ENCODE measurements at regions not wholly inside any gene's neighbourhood (a gene's known extent, or its start where the extent isn't known, plus 50 kb on each side); places are given as distances from the start of the nearest gene placed in this dataset.

GRCh38 chr4:77501240-77501639 is 104.4 kb upstream of the CXCL13 start:
- Histone ChIP-seq H3K4me1 (ENCODE audit: control insufficient read depth, insufficient read depth, low read length) (no peaks in the 10 kb centered on the region), H3K9me3 (ENCODE audit: control insufficient read depth, insufficient read depth, low read depth, low read length) (no peaks in the 10 kb centered on the region), H3K27ac (ENCODE audit: extremely low read depth, low read depth, low read length) (no peak overlapping the region), H3K4me3 (ENCODE audit: low read depth, low read length) (no peak overlapping the region), H3K36me3 (ENCODE audit: control insufficient read depth in 2 of 2, insufficient read depth in 1 of 2, low read length in 2 of 2) (no peaks in the 10 kb centered on the region)
- CTCF ChIA-PET, result no interaction called here
- POLR2A ChIA-PET, result no interaction called here
- no peak for TF ChIP-seq OVOL3 (tag by site-specific recombination; IDR thresholded peaks at IDR 0.05)
- no peak for TF ChIP-seq ZNF830 (tag by site-specific recombination; IDR thresholded peaks at IDR 0.05; ENCODE audit: low read depth)
- no peak for TF ChIP-seq ZFHX2 (tag by site-specific recombination; conservative IDR thresholded peaks at IDR 0.05)
- TF ChIP-seq SCRT1 (tag by site-specific recombination; IDR thresholded peaks at IDR 0.05; ENCODE audit: borderline replicate concordance), result no peak

DNA sequence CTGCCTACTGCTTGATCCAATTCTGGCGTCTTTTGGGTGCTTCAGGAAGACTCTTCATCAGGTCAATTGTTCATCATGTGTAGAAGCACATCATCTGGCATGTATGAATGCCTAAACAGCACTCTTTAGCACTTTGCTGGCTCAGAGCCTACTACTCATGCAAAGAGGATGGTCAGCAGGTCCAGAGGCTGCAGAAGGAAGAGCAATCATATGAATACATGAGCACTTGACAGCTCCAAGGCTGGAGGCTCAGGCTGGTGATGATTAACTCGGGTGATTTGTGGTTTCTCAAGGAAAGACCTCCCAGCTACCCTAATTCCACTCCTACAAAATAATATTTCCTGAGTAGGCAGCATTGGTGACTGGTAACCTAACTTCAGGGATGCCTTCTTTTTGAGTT is 103.8 kb upstream of the CXCL13 start:
- POLR2A ChIA-PET, result no interaction called here
- H3K9me3 ChIP-seq (ENCODE audit: control insufficient read depth, insufficient read depth, low read depth, low read length), result no peaks in the 10 kb centered on the region
- no peak overlapping the region for H3K4me3 ChIP-seq (ENCODE audit: low read depth, low read length)
- H3K27ac ChIP-seq (ENCODE audit: extremely low read depth, low read depth, low read length), result no peak overlapping the region
- no peaks in the 10 kb centered on the region for H3K4me1 ChIP-seq (ENCODE audit: control insufficient read depth, insufficient read depth, low read length)
- CTCF ChIA-PET, result no interaction called here
- no peaks in the 10 kb centered on the region for H3K36me3 ChIP-seq (ENCODE audit: control insufficient read depth in 2 of 2, insufficient read depth in 1 of 2, low read length in 2 of 2)
- no peak for TF ChIP-seq ZNF600 (tag by site-specific recombination; IDR thresholded peaks at IDR 0.05)
- TF ChIP-seq ZNF248 (tag by site-specific recombination; IDR thresholded peaks at IDR 0.05), result no peak
- TF ChIP-seq ZBTB48 (tag by site-specific recombination; IDR thresholded peaks at IDR 0.05), result no peak
- TF ChIP-seq ZNF610 (tag by site-specific recombination; IDR thresholded peaks at IDR 0.05; ENCODE audit: borderline replicate concordance), result no peak
- TF ChIP-seq ZFHX2 (tag by site-specific recombination; conservative IDR thresholded peaks at IDR 0.05), result no peak
- TF ChIP-seq, protein P1, sequence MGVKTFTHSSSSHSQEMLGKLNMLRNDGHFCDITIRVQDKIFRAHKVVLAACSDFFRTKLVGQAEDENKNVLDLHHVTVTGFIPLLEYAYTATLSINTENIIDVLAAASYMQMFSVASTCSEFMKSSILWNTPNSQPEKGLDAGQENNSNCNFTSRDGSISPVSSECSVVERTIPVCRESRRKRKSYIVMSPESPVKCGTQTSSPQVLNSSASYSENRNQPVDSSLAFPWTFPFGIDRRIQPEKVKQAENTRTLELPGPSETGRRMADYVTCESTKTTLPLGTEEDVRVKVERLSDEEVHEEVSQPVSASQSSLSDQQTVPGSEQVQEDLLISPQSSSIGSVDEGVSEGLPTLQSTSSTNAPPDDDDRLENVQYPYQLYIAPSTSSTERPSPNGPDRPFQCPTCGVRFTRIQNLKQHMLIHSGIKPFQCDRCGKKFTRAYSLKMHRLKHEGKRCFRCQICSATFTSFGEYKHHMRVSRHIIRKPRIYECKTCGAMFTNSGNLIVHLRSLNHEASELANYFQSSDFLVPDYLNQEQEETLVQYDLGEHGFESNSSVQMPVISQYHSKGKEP (tag by site-specific recombination; IDR thresholded peaks at IDR 0.05), result no peak
- no peak for TF ChIP-seq ZNF350 (tag by site-specific recombination; IDR thresholded peaks at IDR 0.05)
- TF ChIP-seq ZNF324 (tag by site-specific recombination; IDR thresholded peaks at IDR 0.05), result no peak

GRCh38 chr4:77504407-77504806 is 101.2 kb upstream of the CXCL13 start:
- ChIA-PET CTCF (interaction anchor here (1.0 kb wide), 1 partner anchor 39 kb away, joined by 4 read pairs; no protein-coding TSS in a partner anchor), POLR2A (no interaction called here)
- Histone ChIP-seq H3K9me3 (ENCODE audit: control insufficient read depth, insufficient read depth, low read depth, low read length) (no peaks in the 10 kb centered on the region), H3K4me3 (ENCODE audit: low read depth, low read length) (no peak overlapping the region), H3K27ac (ENCODE audit: extremely low read depth, low read depth, low read length) (no peak overlapping the region), H3K36me3 (ENCODE audit: control insufficient read depth in 2 of 2, insufficient read depth in 1 of 2, low read length in 2 of 2) (no peaks in the 10 kb centered on the region), H3K4me1 (ENCODE audit: control insufficient read depth, insufficient read depth, low read length) (no peaks in the 10 kb centered on the region)
- TF ChIP-seq ZNF555 (tag by site-specific recombination; conservative IDR thresholded peaks at IDR 0.05), result no peak
- TF ChIP-seq, protein P2, sequence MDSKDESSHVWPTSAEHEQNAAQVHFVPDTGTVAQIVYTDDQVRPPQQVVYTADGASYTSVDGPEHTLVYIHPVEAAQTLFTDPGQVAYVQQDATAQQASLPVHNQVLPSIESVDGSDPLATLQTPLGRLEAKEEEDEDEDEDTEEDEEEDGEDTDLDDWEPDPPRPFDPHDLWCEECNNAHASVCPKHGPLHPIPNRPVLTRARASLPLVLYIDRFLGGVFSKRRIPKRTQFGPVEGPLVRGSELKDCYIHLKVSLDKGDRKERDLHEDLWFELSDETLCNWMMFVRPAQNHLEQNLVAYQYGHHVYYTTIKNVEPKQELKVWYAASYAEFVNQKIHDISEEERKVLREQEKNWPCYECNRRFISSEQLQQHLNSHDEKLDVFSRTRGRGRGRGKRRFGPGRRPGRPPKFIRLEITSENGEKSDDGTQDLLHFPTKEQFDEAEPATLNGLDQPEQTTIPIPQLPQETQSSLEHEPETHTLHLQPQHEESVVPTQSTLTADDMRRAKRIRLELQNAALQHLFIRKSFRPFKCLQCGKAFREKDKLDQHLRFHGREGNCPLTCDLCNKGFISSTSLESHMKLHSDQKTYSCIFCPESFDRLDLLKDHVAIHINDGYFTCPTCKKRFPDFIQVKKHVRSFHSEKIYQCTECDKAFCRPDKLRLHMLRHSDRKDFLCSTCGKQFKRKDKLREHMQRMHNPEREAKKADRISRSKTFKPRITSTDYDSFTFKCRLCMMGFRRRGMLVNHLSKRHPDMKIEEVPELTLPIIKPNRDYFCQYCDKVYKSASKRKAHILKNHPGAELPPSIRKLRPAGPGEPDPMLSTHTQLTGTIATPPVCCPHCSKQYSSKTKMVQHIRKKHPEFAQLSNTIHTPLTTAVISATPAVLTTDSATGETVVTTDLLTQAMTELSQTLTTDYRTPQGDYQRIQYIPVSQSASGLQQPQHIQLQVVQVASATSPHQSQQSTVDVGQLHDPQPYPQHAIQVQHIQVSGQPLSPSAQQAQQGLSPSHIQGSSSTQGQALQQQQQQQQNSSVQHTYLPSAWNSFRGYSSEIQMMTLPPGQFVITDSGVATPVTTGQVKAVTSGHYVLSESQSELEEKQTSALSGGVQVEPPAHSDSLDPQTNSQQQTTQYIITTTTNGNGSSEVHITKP (tag by site-specific recombination; IDR thresholded peaks at IDR 0.05), result no peak
- no peak for TF ChIP-seq ZNF626 (tag by site-specific recombination; IDR thresholded peaks at IDR 0.05)
- TF ChIP-seq ZNF2 (tag by site-specific recombination; IDR thresholded peaks at IDR 0.05), result no peak
- TF ChIP-seq ZNF292 (tag by site-specific recombination; IDR thresholded peaks at IDR 0.05; ENCODE audit: borderline replicate concordance, low read depth), result no peak
- no peak for TF ChIP-seq BCL11A (tag by site-specific recombination; IDR thresholded peaks at IDR 0.05; ENCODE audit: low read depth)
- no peak for TF ChIP-seq ZNF221 (tag by site-specific recombination; IDR thresholded peaks at IDR 0.05; ENCODE audit: borderline replicate concordance)
- TF ChIP-seq ZSCAN16 (tag by site-specific recombination; IDR thresholded peaks at IDR 0.05), result no peak
- no peak for TF ChIP-seq SALL2 (tag by site-specific recombination; IDR thresholded peaks at IDR 0.05; ENCODE audit: borderline replicate concordance)
- TF ChIP-seq, protein P3, sequence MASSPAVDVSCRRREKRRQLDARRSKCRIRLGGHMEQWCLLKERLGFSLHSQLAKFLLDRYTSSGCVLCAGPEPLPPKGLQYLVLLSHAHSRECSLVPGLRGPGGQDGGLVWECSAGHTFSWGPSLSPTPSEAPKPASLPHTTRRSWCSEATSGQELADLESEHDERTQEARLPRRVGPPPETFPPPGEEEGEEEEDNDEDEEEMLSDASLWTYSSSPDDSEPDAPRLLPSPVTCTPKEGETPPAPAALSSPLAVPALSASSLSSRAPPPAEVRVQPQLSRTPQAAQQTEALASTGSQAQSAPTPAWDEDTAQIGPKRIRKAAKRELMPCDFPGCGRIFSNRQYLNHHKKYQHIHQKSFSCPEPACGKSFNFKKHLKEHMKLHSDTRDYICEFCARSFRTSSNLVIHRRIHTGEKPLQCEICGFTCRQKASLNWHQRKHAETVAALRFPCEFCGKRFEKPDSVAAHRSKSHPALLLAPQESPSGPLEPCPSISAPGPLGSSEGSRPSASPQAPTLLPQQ (tag by site-specific recombination; IDR thresholded peaks at IDR 0.05), result no peak
- TF ChIP-seq ZNF747 (tag by site-specific recombination; IDR thresholded peaks at IDR 0.05), result no peak
- TF ChIP-seq HOXC10 (CRISPR knock-in tag; IDR thresholded peaks at IDR 0.05), result no peak
- no peak for TF ChIP-seq ZNF10 (tag by site-specific recombination; IDR thresholded peaks at IDR 0.05)
- no peak for TF ChIP-seq ZBTB1 (tag by site-specific recombination; IDR thresholded peaks at IDR 0.05)
- TF ChIP-seq ZNF596 (tag by site-specific recombination; IDR thresholded peaks at IDR 0.05), result no peak
- TF ChIP-seq ZEB2 (tag by site-specific recombination; IDR thresholded peaks at IDR 0.05), result no peak
